OCI-LY1 (cell line): ENCODE measurements at regions not wholly inside any gene's neighbourhood (a gene's known extent, or its start where the extent isn't known, plus 50 kb on each side); places are given as distances from the start of the nearest gene placed in this dataset.

Experiments
- H2AFZ ChIP-seq: fragments of 200-600 bp; sonication (generic), shearing (Covaris generic); 2 replicates; pipeline ENCODE4 v1.6.0; 2014; ENCODE audit warnings: antibody characterized with exemption, mild to moderate bottlenecking, low read length
- H3F3A ChIP-seq: fragments of 200-600 bp; sonication (generic), shearing (Covaris generic); 2 replicates; pipeline ENCODE4 v1.6.0; 2014; ENCODE audit warnings: mild to moderate bottlenecking, antibody characterized with exemption, low read length, moderate library complexity; ENCODE audit not compliant: insufficient read depth
- H3K27ac ChIP-seq: fragments of 200-600 bp; sonication (generic); 2 replicates; pipeline ENCODE4 v1.5.1; 2014; ENCODE audit warnings: low read length, mixed run types, mild to moderate bottlenecking, low read depth; ENCODE audit not compliant: poor library complexity, severe bottlenecking
- H3K27me3 ChIP-seq: fragments of 200-600 bp; sonication (generic); 2 replicates; pipeline ENCODE4 v1.6.0; 2014; ENCODE audit warnings: antibody characterized with exemption, mild to moderate bottlenecking, low read length, moderate library complexity; ENCODE audit not compliant: insufficient read depth
- H3K36me3 ChIP-seq: fragments of 200-600 bp; sonication (generic); 2 replicates; pipeline ENCODE4 v1.6.1; 2014; ENCODE audit warnings: mild to moderate bottlenecking, antibody characterized with exemption, low read length, moderate library complexity, mixed read lengths; ENCODE audit not compliant: insufficient read depth
- H3K4me1 ChIP-seq: fragments of 200-600 bp; sonication (generic); 2 replicates; pipeline ENCODE4 v1.5.1; 2014; ENCODE audit warnings: mild to moderate bottlenecking, low read length, moderate library complexity; ENCODE audit not compliant: insufficient read depth, severe bottlenecking
- H3K4me2 ChIP-seq: fragments of 200-600 bp; sonication (generic), shearing (Covaris generic); 2 replicates; pipeline ENCODE4 v1.6.1; 2014; ENCODE audit warnings: low read length
- H3K4me3 ChIP-seq: fragments of 200-600 bp; sonication (generic); 2 replicates; pipeline ENCODE4 v1.5.1; 2014; ENCODE audit warnings: low read length, low read depth, mild to moderate bottlenecking, mixed read lengths; ENCODE audit not compliant: poor library complexity, severe bottlenecking
- H3K79me2 ChIP-seq: fragments of 200-600 bp; shearing (Covaris generic); 2 replicates; pipeline ENCODE4 v1.6.1; 2016; ENCODE audit warnings: mixed run types, low read length, mixed read lengths; ENCODE audit not compliant: insufficient read depth
- H3K9ac ChIP-seq: fragments of 200-600 bp; sonication (generic), shearing (Covaris generic); 2 replicates; pipeline ENCODE4 v1.6.1; 2014; ENCODE audit warnings: mild to moderate bottlenecking, low read length, mixed read lengths
- H3K9me2 ChIP-seq: fragments of 200-600 bp; sonication (generic), shearing (Covaris generic); 2 replicates; pipeline ENCODE4 v1.6.1; 2014; ENCODE audit warnings: low read depth, mild to moderate bottlenecking, low read length, mixed read lengths
- H3K9me3 ChIP-seq: fragments of 200-600 bp; shearing (Covaris generic); 2 replicates; pipeline ENCODE4 v1.6.1; 2014; ENCODE audit warnings: low read length, mixed read lengths
- H4K20me1 ChIP-seq: fragments of 200-600 bp; sonication (generic), shearing (Covaris generic); 2 replicates; pipeline ENCODE4 v1.6.0; 2016; ENCODE audit warnings: mild to moderate bottlenecking, low read length; ENCODE audit not compliant: insufficient read depth
- EZH2 ChIP-seq: fragments of 200-600 bp; sonication (generic), shearing (Covaris generic); IDR thresholded peaks from 2 replicates; pipeline ENCODE4 v1.8.0; 2017; ENCODE audit warnings: borderline replicate concordance, mixed run types, mild to moderate bottlenecking, antibody characterized with exemption, low read length, moderate library complexity, mixed read lengths
- TF ChIP-seq, protein P1 (sequence below): fragments of 200-600 bp; sonication (generic), shearing (Covaris generic); IDR thresholded peaks from 2 replicates; pipeline ENCODE4 v1.5.1; 2017; ENCODE audit warnings: mild to moderate bottlenecking, antibody characterized with exemption, low read length, moderate library complexity, mixed read lengths

DNA sequence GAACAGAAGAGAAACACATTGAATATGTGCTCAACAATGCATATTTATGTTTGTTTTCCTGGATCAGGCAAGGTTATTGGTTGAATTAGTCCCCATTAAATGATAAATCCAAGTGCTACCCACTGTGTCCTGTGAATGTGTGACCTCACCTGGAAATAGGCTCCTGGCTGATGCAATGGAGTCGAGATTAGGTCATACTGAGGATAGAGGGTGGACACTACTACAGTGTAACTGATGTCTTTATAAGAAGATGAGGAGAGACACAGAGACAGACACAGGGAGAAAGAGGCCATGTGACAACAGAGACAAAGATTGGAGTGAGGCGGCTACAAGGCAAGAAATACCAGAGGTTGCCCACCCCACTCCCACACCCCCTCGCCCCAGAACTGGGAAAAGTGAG is 559.3 kb downstream of the C6orf118 start:
- H3K9me3 ChIP-seq: no peaks in the 10 kb centered on the region
- TF ChIP-seq, protein P1, sequence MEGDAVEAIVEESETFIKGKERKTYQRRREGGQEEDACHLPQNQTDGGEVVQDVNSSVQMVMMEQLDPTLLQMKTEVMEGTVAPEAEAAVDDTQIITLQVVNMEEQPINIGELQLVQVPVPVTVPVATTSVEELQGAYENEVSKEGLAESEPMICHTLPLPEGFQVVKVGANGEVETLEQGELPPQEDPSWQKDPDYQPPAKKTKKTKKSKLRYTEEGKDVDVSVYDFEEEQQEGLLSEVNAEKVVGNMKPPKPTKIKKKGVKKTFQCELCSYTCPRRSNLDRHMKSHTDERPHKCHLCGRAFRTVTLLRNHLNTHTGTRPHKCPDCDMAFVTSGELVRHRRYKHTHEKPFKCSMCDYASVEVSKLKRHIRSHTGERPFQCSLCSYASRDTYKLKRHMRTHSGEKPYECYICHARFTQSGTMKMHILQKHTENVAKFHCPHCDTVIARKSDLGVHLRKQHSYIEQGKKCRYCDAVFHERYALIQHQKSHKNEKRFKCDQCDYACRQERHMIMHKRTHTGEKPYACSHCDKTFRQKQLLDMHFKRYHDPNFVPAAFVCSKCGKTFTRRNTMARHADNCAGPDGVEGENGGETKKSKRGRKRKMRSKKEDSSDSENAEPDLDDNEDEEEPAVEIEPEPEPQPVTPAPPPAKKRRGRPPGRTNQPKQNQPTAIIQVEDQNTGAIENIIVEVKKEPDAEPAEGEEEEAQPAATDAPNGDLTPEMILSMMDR: no peak
- no peak for TF ChIP-seq EZH2
- H3K9ac ChIP-seq: no peak overlapping the region
- no peaks in the 10 kb centered on the region for H3K27me3 ChIP-seq
- H3K4me2 ChIP-seq: no peak overlapping the region
- no peaks in the 10 kb centered on the region for H3K4me1 ChIP-seq
- no peaks in the 10 kb centered on the region for H3K9me2 ChIP-seq
- no peak overlapping the region for H3K4me3 ChIP-seq
- no peaks in the 10 kb centered on the region for H3K36me3 ChIP-seq
- H3K79me2 ChIP-seq: no peaks in the 10 kb centered on the region
- no peaks in the 10 kb centered on the region for H3F3A ChIP-seq
- no peak overlapping the region for H2AFZ ChIP-seq
- H4K20me1 ChIP-seq: no peaks in the 10 kb centered on the region
- H3K27ac ChIP-seq: no peak overlapping the region

DNA sequence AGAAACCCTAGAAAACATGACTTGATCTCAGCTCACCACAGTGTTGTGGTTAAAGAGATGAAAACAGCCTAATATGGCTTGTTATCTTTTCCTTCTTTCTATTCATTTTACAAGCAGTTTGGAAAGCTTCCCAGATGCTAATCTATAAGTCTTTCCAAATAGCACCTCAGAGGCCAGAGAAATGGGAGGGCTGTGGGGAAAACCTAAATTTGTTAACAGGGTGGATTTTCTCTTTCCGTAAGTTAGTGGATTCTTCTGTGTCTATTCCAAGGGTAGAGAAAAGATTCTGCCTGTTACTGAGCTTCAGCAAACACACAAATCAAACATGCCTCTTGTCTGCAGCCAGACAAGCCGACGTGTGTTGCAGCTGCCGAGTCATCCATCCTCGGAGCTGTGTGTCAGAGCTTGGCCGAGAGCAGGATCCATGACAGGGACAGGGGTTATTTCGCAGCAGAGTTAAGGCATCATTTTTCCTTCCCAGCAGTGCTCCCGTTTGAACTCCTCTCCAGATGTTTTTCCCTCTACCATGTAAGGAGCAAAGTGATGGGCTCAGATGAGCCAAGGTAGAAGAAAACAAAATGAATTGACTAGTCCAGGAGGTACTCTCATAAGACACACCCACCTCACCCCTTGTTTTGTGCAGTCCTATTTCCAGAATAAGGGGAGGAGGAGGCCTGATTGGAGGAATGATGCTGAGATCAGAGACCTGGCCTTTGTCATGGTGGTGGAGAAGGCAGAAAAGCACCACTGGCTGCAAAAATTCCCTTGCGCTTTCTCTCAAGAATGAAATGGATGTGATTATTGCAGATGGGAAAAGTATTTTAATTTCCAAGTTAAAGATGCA is 560.0 kb downstream of the C6orf118 start:
- Histone ChIP-seq H3K9me3 (no peaks in the 10 kb centered on the region), H4K20me1 (no peaks in the 10 kb centered on the region), H3K9me2 (no peaks in the 10 kb centered on the region), H3K27me3 (no peaks in the 10 kb centered on the region), H3K27ac (no peak overlapping the region), H3K4me1 (no peaks in the 10 kb centered on the region), H3K9ac (no peak overlapping the region), H3K36me3 (no peaks in the 10 kb centered on the region), H2AFZ (no peak overlapping the region), H3K4me3 (no peak overlapping the region), H3F3A (no peaks in the 10 kb centered on the region), H3K4me2 (no peak overlapping the region), H3K79me2 (no peaks in the 10 kb centered on the region)
- TF ChIP-seq EZH2: no peak
- TF ChIP-seq, protein P1: no peak

DNA sequence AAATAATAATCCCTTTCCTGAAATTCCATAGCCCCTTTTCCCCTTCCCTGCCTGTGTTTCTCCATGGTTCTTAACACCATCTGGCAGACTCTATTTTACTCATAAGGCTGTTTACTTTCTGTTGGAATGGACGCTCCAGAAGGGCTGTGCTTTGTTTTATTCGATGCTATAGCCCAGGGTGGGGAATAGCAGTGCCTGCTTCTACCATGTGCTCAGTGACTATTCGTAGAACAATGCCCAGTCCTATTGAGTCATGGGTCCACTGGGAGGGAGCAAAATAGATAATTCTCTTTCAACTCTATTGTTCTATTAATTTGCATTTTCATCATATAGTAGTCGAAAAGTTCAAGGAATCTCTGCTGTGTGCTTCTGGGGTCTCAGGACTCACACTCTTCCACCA is 565.1 kb downstream of the C6orf118 start:
- TF ChIP-seq EZH2: no peak
- TF ChIP-seq, protein P1: no peak
- Histone ChIP-seq H2AFZ (no peak overlapping the region), H3K9me2 (no peaks in the 10 kb centered on the region), H3K4me1 (no peaks in the 10 kb centered on the region), H3K27ac (no peak overlapping the region), H4K20me1 (no peaks in the 10 kb centered on the region), H3K27me3 (no peaks in the 10 kb centered on the region), H3K9me3 (no peaks in the 10 kb centered on the region), H3K79me2 (no peaks in the 10 kb centered on the region), H3K4me2 (no peak overlapping the region), H3K9ac (no peak overlapping the region), H3K4me3 (no peak overlapping the region), H3F3A (no peaks in the 10 kb centered on the region), H3K36me3 (no peaks in the 10 kb centered on the region)
